T-helper 17 cell (primary cell): ENCODE measurements at regions not wholly inside any gene's neighbourhood (a gene's known extent, or its start where the extent isn't known, plus 50 kb on each side); places are given as distances from the start of the nearest gene placed in this dataset.
"Not testable (repeated sequence)": the region's sequence is repeated elsewhere in the genome, so short reads cannot be mapped to it uniquely, and the experiment has no call there.

ENCODE experiments used
- ATAC-seq: fragments of 150-1000 bp; cut with Tn5 transposase; 2 replicates; pipeline ENCODE4 v1.10.0; 2021; ENCODE audit warnings: mild to moderate bottlenecking, moderate library complexity
- DNase-seq, 3 donors: peaks; one replicate each; pipeline versions ENCODE4 v3.0.0 to v3.0.0-alpha.2; 2020 to 2021
- H3K9me3 ChIP-seq: one replicate; pipeline ENCODE4 v1.7.0; 2013; ENCODE audit warnings: low read length, mild to moderate bottlenecking; ENCODE audit not compliant: control insufficient read depth, poor library complexity, severe bottlenecking
- H3K27ac Mint-ChIP-seq: one replicate; pipeline ENCODE4 v1.8.0; 2022; ENCODE audit warnings: mild to moderate bottlenecking, moderate library complexity, mixed read lengths
- H3K27me3 Mint-ChIP-seq: one replicate; pipeline ENCODE4 v1.8.0; 2022; ENCODE audit warnings: mixed read lengths
- H3K36me3 Mint-ChIP-seq: one replicate; pipeline ENCODE4 v1.8.0; 2022; ENCODE audit warnings: low read depth, mixed read lengths
- H3K4me1 Mint-ChIP-seq: one replicate; pipeline ENCODE4 v1.8.0; 2022; ENCODE audit warnings: mild to moderate bottlenecking, mixed read lengths
- H3K4me3 Mint-ChIP-seq: one replicate; pipeline ENCODE4 v1.8.0; 2022; ENCODE audit warnings: mild to moderate bottlenecking, moderate library complexity, mixed read lengths

DNA sequence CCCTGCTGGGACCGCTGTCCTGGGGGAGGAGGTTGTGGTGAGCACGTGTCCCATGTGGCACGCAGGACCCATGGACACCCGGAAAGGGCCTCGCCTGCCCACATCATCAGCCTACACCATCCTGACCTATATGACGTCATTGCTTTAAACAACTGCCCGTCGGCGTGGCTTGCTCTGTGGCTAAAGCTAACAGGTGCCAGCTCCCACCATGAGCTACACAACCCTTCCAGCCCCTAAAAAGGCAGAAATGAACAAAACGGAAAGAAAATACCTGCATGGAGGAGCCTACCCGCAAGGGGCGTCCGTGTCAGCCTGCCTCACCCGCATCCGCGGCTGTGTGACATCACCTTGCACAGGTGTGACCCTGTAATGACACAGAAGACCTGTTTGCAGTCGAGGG lies 481.8 kb downstream of the BRD1 start:
- H3K27ac Mint-ChIP-seq = no peak overlapping the region
- no peak for DNase-seq
- peaks cover 2% of the 10 kb centered on the region for H3K36me3 Mint-ChIP-seq
- H3K4me1 Mint-ChIP-seq = no peaks in the 10 kb centered on the region
- H3K27me3 Mint-ChIP-seq = peaks cover 68% of the 10 kb centered on the region
- no peak for ATAC-seq
- H3K9me3 ChIP-seq = no peaks in the 10 kb centered on the region
- no peak overlapping the region for H3K4me3 Mint-ChIP-seq

DNA sequence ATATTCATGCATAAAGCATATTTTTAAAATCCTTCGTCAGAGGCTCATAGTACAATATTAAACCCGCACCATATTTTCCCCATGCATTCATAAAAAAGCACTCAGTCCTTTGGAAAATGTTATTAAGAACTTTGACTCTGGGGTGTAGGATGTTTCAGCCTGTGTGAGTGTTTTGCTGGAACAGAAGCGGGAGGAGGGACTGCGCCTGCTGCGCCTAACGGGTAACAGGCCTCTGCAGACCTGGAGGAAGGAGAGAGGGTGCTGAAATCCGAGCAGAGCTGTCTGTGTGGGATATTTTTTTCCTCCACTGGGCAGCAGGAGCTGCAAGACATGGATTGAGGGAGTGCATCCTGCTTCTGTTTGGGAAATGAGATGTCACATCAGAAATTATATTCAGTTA lies 483.0 kb downstream of the BRD1 start:
- DNase-seq (no peak), ATAC-seq (no peak)
- no peaks in the 10 kb centered on the region for H3K9me3 ChIP-seq
- no peak overlapping the region for H3K27ac Mint-ChIP-seq
- peaks cover 2% of the 10 kb centered on the region for H3K36me3 Mint-ChIP-seq
- H3K4me1 Mint-ChIP-seq = no peaks in the 10 kb centered on the region
- H3K4me3 Mint-ChIP-seq = no peak overlapping the region
- H3K27me3 Mint-ChIP-seq = peaks cover 71% of the 10 kb centered on the region

DNA sequence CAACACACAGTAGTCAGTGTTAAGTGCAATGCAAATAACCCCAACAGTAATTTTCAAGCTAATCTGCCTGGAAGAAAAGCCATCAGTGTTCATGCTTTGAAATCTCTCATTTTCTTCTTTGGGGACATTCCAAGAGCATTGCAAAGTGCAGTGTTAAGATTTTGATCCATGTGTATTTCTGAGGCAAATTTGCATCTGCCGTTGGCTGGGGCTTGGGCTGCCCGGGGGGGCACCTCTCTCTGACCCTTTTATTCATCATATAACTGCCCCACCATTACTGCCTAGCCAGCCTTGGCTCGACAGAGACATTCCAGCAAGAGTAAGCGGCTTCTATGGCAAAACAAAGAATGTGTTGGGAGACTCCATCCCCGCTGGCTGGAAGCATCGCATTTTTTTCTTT lies 483.5 kb downstream of the BRD1 start:
- H3K4me1 Mint-ChIP-seq = no peaks in the 10 kb centered on the region
- ATAC-seq (no peak), DNase-seq (no peak)
- no peak overlapping the region for H3K4me3 Mint-ChIP-seq
- H3K36me3 Mint-ChIP-seq = peaks cover 2% of the 10 kb centered on the region
- H3K27me3 Mint-ChIP-seq = peaks cover 71% of the 10 kb centered on the region
- no peaks in the 10 kb centered on the region for H3K9me3 ChIP-seq
- H3K27ac Mint-ChIP-seq = no peak overlapping the region

DNA sequence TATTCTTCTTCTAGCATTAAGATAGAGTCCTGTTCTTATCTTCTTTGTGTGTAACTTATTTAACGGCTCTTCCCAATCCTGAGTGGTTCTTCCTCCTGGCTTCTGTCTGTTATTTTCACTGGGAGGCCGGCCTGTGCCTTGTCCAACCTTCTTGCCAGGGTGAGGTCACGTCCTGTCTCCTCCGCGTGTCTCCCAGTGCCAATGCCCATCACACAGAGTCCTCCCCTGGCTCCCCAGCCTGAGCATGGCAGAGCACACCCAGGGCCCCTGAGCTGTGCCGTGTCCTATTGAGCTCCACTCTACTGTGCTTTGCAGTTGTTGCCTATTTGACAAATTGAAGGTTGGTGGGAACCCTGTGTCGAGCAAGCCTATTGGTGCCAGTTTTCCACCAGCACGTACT lies 487.3 kb downstream of the BRD1 start:
- DNase-seq = no peak
- no peak overlapping the region for H3K4me3 Mint-ChIP-seq
- no peaks in the 10 kb centered on the region for H3K9me3 ChIP-seq
- peaks cover 58% of the 10 kb centered on the region for H3K27me3 Mint-ChIP-seq
- ATAC-seq = no peak
- H3K36me3 Mint-ChIP-seq = peaks cover 2% of the 10 kb centered on the region
- H3K27ac Mint-ChIP-seq = no peak overlapping the region
- no peaks in the 10 kb centered on the region for H3K4me1 Mint-ChIP-seq

DNA sequence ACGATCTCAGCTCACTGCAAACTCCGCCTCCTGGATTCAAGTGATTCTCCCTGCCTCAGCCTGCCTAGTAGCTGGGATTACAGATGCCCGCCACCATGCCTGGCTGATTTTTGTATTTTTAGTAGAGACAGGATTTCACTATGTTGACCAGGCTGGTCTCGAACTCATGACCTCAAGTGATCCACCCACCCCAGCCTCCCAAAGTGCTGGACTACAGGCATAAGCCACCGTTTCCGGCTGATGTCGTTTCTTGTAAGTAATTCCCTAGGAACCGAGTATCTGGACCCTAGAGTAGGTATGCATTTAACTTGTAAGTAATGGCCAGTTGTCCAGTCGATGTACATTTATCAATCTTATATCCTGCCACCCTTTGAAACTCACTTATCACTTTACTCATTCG lies 491.2 kb downstream of the BRD1 start:
- not testable (repeated sequence) for H3K4me1 Mint-ChIP-seq, DNase-seq, H3K4me3 Mint-ChIP-seq, H3K36me3 Mint-ChIP-seq, ATAC-seq, H3K27ac Mint-ChIP-seq, H3K9me3 ChIP-seq
- peaks cover 45% of the 10 kb centered on the region for H3K27me3 Mint-ChIP-seq

DNA sequence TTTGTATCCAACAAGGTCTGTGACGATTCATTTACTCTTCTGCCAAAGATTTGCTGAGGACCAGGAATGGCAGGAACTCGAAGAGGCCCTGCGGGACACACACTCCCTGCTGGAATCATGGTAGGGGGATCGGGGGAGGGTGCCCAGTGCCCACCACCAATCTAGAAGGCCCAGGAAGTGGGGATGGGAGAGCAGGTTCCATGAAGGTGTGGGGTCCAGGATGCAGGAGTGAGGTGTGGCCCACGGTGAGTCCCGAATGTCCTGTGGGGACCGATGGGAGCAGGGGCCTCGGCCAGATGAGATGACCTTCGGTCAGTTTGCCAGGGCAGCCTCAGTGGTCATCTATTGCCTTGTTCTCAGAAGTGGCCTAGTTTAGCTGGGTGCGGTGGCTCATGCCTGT lies 492.7 kb downstream of the BRD1 start:
- no peaks in the 10 kb centered on the region for H3K4me1 Mint-ChIP-seq
- no peak for ATAC-seq
- no peaks in the 10 kb centered on the region for H3K36me3 Mint-ChIP-seq
- no peak overlapping the region for H3K4me3 Mint-ChIP-seq
- H3K9me3 ChIP-seq = no peaks in the 10 kb centered on the region
- no peak for DNase-seq
- no peak overlapping the region for H3K27ac Mint-ChIP-seq
- H3K27me3 Mint-ChIP-seq = peaks cover 38% of the 10 kb centered on the region

DNA sequence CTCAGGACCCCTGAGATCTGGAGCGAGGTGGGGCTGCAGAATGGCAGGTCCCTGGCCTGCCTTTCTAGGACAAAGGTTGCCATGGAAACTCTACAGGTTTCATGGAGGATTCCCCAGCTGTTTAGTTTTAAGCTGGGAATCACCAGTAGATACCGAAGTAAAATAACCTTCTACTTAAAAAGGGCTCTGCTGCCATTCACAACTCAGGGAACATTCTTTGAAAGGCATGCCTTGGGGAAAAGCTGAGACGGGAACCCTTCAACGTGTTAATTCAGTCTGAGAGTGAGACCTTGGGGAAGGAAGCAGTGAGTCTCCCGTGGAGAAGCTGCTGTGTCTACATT lies 493.3 kb downstream of the BRD1 start:
- Mint-ChIP-seq H3K36me3 (no peaks in the 10 kb centered on the region), H3K27ac (no peak overlapping the region), H3K4me3 (no peak overlapping the region), H3K27me3 (peaks cover 36% of the 10 kb centered on the region), H3K4me1 (no peaks in the 10 kb centered on the region)
- DNase-seq (no peak), ATAC-seq (no peak)
- H3K9me3 ChIP-seq = no peaks in the 10 kb centered on the region

DNA sequence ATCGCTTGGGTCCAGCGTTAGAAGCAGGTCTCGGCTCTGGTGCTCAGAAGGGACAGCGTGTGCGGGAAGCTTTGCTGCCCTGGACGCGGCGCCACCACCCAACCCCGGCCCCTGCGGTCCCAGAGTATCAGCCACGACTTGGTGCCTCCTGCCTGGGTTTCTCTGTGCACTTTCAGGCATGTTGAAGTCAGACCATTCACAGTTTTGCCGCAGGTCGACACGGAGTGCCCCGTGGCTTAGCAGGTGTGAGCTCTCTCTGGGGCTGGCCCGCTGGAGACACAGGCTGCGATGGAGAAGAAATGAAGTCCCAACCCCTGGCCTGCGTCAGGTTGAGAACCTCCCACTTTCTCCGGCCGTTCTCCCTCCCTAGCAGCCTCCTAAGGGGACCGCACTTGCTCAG lies 494.5 kb downstream of the BRD1 start:
- H3K9me3 ChIP-seq = no peaks in the 10 kb centered on the region
- Mint-ChIP-seq H3K27me3 (peaks cover 40% of the 10 kb centered on the region), H3K36me3 (no peaks in the 10 kb centered on the region), H3K4me1 (no peaks in the 10 kb centered on the region), H3K27ac (no peak overlapping the region), H3K4me3 (no peak overlapping the region)
- ATAC-seq (no peak), DNase-seq (no peak)

DNA sequence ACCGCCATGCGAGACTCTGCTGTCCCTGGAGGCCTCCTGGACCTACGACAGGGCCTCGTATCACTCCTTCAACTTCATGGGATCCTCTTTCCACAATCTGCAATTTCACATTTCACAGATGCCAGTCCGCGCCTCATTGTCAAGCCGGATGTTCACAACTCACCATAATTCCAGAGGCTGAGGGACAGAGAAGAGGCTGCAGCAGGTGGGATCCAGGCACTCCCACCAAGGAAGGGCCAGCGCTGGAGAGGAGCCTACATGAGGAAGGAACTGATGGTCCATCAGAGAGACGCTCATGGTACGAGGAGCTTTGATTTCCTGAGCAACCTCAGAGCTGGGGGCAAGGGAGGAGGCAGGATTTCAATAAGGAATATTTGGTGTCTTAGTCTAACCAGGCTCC lies 495.0 kb downstream of the BRD1 start:
- Mint-ChIP-seq H3K36me3 (no peaks in the 10 kb centered on the region), H3K27me3 (peaks cover 43% of the 10 kb centered on the region), H3K27ac (no peak overlapping the region), H3K4me3 (no peak overlapping the region), H3K4me1 (no peaks in the 10 kb centered on the region)
- no peak for DNase-seq
- ATAC-seq = no peak
- no peaks in the 10 kb centered on the region for H3K9me3 ChIP-seq

DNA sequence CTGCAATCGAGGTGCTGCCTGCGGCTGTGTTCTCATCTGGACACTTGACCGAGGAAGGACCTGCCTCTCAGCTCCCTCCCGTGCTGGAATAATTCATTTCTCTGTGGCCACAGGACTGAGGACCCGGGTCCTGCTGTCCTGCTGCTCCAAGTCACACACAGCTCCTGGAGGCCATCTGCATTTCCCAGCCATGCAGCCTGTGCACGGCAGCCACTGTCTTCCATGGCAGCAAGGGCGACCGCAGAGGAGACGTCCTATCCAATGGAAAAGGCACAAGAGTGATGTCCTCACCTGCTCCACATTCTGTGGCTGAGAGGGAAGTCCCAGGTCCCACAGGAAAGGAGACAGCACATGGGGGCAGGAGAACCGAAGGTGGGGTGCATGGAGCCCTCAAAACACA lies 495.8 kb downstream of the BRD1 start:
- ATAC-seq (no peak), DNase-seq (no peak)
- H3K27ac Mint-ChIP-seq = no peak overlapping the region
- H3K36me3 Mint-ChIP-seq = no peaks in the 10 kb centered on the region
- no peaks in the 10 kb centered on the region for H3K4me1 Mint-ChIP-seq
- no peak overlapping the region for H3K4me3 Mint-ChIP-seq
- H3K27me3 Mint-ChIP-seq = peaks cover 43% of the 10 kb centered on the region
- no peaks in the 10 kb centered on the region for H3K9me3 ChIP-seq

DNA sequence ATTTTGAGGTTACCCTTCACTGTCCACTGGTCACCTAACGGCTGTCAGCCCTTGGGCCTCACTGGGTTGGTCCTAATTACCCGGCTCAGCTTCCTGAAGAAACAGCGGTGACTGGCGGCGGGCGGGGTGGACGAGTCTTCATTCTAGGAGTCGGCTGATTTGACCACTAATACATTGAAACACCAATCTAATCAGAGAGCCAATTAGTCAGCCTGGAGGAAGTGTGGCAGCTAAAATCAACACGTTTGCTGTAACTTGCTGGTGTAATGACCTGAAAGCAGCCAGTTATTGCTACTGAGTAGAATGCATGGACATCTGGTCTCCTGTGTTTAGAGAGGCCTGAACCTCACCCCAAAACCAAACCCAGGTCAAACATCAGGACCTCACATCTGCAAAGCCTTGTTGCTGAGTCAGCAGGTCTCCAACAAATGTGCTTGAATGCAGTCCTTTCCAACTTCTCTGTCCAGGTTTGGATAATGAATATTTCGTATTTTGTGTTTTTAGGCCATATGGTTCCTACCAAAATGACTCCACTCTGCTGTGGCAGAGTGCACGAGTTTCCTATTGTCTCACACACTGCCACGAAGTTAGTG lies 496.4 kb downstream of the BRD1 start:
- ATAC-seq (no peak), DNase-seq (no peak)
- Mint-ChIP-seq H3K4me1 (no peaks in the 10 kb centered on the region), H3K27ac (no peak overlapping the region), H3K36me3 (no peaks in the 10 kb centered on the region), H3K4me3 (no peak overlapping the region), H3K27me3 (peaks cover 43% of the 10 kb centered on the region)
- H3K9me3 ChIP-seq = no peaks in the 10 kb centered on the region

DNA sequence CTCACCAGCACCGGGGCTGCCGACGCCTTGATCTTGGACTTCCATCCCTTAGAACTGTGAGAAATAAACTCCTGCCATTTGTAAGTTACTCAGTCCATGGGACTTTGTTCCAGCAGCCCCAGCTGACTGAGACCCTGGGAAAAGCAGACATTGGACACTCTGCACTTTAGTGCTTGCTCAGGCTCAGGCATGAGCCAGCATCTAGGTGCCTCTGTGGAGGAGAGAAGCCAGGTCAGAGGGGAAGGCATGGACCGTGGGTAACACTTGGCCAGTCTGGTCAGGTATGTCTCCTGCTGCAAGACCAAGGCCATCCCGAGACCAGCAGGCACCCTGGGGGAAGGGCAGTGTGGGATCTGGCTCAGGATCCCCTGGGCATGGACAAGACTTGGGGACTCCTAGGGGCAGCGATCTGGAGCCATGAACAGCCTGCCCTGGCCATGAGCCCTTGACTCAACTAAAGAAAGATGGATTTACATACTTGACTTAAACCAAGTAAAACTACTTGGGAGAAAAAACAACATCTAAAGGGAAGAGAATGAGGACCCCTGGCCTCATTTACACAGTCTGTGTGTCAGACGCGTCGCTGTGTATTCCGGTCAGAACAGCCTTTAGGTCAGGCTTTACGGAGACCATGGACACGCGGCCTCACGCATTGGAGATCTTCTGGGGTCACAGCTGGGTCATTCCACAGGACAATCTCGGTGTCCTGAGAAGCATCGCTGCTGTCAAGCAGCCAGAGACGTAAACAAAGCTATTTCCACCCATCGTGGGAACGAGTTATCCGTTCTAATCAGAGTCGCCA lies 497.1 kb downstream of the BRD1 start:
- Mint-ChIP-seq H3K36me3 (no peaks in the 10 kb centered on the region), H3K27me3 (peaks cover 41% of the 10 kb centered on the region), H3K27ac (no peak overlapping the region), H3K4me3 (no peak overlapping the region), H3K4me1 (no peaks in the 10 kb centered on the region)
- no peaks in the 10 kb centered on the region for H3K9me3 ChIP-seq
- no peak for ATAC-seq
- no peak for DNase-seq

DNA sequence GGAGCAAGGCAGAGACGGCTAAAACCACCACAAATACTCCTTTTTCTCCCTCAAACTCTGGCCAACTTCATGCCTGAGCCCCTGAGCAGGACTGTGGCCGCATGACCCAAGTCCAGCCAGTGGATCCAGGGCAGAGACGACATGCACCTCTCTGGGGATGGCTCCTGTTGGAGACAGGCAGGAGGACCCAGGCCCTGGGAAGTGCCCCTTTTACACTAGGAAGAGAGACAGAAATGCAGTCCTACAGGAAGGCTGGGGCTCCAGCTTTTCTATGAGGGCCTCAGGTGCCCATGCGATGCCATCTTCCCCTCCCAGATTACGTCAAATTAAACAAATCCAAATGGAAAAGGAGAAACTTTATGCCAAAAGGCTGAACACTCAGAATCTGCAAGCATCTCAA lies 498.0 kb downstream of the BRD1 start:
- no peaks in the 10 kb centered on the region for H3K9me3 ChIP-seq
- Mint-ChIP-seq H3K27ac (no peak overlapping the region), H3K27me3 (peaks cover 38% of the 10 kb centered on the region), H3K4me1 (no peaks in the 10 kb centered on the region), H3K36me3 (no peaks in the 10 kb centered on the region), H3K4me3 (no peak overlapping the region)
- ATAC-seq (no peak), DNase-seq (no peak)
